SH-SY5Y (cell line): ENCODE measurements at regions not wholly inside any gene's neighbourhood (a gene's known extent, or its start where the extent isn't known, plus 50 kb on each side); places are given as distances from the start of the nearest gene placed in this dataset.

Experiments used
- GATA2 ChIP-seq: IDR thresholded peaks from 2 replicates; pipeline ENCODE4 v1.6.1; 2011; ENCODE audit warnings: mild to moderate bottlenecking, low read depth, low read length
- GATA3 ChIP-seq: IDR thresholded peaks from 2 replicates; pipeline ENCODE4 v1.6.1; 2011; ENCODE audit warnings: low read depth, mild to moderate bottlenecking, low read length, moderate library complexity

GRCh38 chr18:78510636-78511035 lies 469.0 kb upstream of the SALL3 start:
- TF ChIP-seq GATA2 (no peak), GATA3 (no peak)
